ENCODE measurements at regions not wholly inside any gene's neighbourhood (a gene's known extent, or its start where the extent isn't known, plus 50 kb on each side); places are given as distances from the start of the nearest gene placed in this dataset.

GRCh38 chr6:98142839-98143238, 691.5 kb upstream of the POU3F2 start:
- DNase-seq (ENCODE audit: low read depth), result no peak

- DNase-seq (ENCODE audit: low read depth), result no peak
Observed at GRCh38 chr6:98146656-98147055, 687.7 kb upstream of the POU3F2 start.

- DNase-seq (ENCODE audit: low read depth), result no peak
Observed at GRCh38 chr6:98156580-98156979, 677.8 kb upstream of the POU3F2 start.

GRCh38 chr6:98179606-98180005, 654.8 kb upstream of the POU3F2 start:
- no peak for DNase-seq (ENCODE audit: low read depth)

- DNase-seq (ENCODE audit: low read depth), result no peak
Observed at GRCh38 chr6:98200084-98200483, 634.3 kb upstream of the POU3F2 start.

- DNase-seq (ENCODE audit: low read depth), result no peak
Observed at GRCh38 chr6:98203170-98203806, 631.1 kb upstream of the POU3F2 start.

GRCh38 chr6:98212468-98212867, 621.9 kb upstream of the POU3F2 start:
- no peak for DNase-seq (ENCODE audit: low read depth)

GRCh38 chr6:98215531-98215930, 618.8 kb upstream of the POU3F2 start:
- DNase-seq (ENCODE audit: low read depth), result no peak

- DNase-seq (ENCODE audit: low read depth), result no peak
Observed at GRCh38 chr6:98230250-98230649, 604.1 kb upstream of the POU3F2 start.

GRCh38 chr6:98239057-98239456, 595.3 kb upstream of the POU3F2 start:
- no peak for DNase-seq (ENCODE audit: low read depth)

- no peak for DNase-seq (ENCODE audit: low read depth)
Observed at GRCh38 chr6:98241630-98242029, 592.7 kb upstream of the POU3F2 start.

GRCh38 chr6:98254624-98255023, 579.8 kb upstream of the POU3F2 start:
- no peak for DNase-seq (ENCODE audit: low read depth)

GRCh38 chr6:98260382-98260781, 574.0 kb upstream of the POU3F2 start:
- DNase-seq (ENCODE audit: low read depth), result no peak

- no peak for DNase-seq (ENCODE audit: low read depth)
Observed at GRCh38 chr6:98272060-98272459, 562.3 kb upstream of the POU3F2 start.

- DNase-seq (ENCODE audit: low read depth), result no peak
Observed at GRCh38 chr6:98274691-98275090, 559.7 kb upstream of the POU3F2 start.

- no peak for DNase-seq (ENCODE audit: low read depth)
Observed at GRCh38 chr6:98280492-98280891, 553.9 kb upstream of the POU3F2 start.

GRCh38 chr6:98286620-98287019, 547.8 kb upstream of the POU3F2 start:
- DNase-seq (ENCODE audit: low read depth), result no peak

- DNase-seq (ENCODE audit: low read depth), result no peak
Observed at GRCh38 chr6:98287876-98288275, 546.5 kb upstream of the POU3F2 start.

GRCh38 chr6:98292810-98293209, 541.6 kb upstream of the POU3F2 start:
- DNase-seq (ENCODE audit: low read depth), result no peak

GRCh38 chr6:98295515-98296175, 538.7 kb upstream of the POU3F2 start:
- no peak for DNase-seq (ENCODE audit: low read depth)

- no peak for DNase-seq (ENCODE audit: low read depth)
Observed at GRCh38 chr6:98308564-98308963, 525.8 kb upstream of the POU3F2 start.

- DNase-seq (ENCODE audit: low read depth), result no peak
Observed at GRCh38 chr6:98310443-98310842, 523.9 kb upstream of the POU3F2 start.

GRCh38 chr6:98323605-98324004, 510.8 kb upstream of the POU3F2 start:
- DNase-seq (ENCODE audit: low read depth), result no peak

GRCh38 chr6:98324446-98324845, 509.9 kb upstream of the POU3F2 start:
- DNase-seq (ENCODE audit: low read depth), result no peak
